ENCODE measurements at regions not wholly inside any gene's neighbourhood (a gene's known extent, or its start where the extent isn't known, plus 50 kb on each side); places are given as distances from the start of the nearest gene placed in this dataset.

GRCh38 chr5:24712947-24713346 lies 68.2 kb upstream of the CDH10 start:
- no peak for DNase-seq (ENCODE audit: low spot score)

- no peak for DNase-seq (ENCODE audit: low spot score)
Observed at GRCh38 chr5:24712047-24712446, 67.3 kb upstream of the CDH10 start.

GRCh38 chr5:24703934-24704333 lies 59.2 kb upstream of the CDH10 start:
- DNase-seq (ENCODE audit: low spot score), result no peak

Measured in LoVo (cell line).